ENCODE measurements at regions not wholly inside any gene's neighbourhood (a gene's known extent, or its start where the extent isn't known, plus 50 kb on each side); places are given as distances from the start of the nearest gene placed in this dataset.

- peak; percentile 8 to 39 for DNase-seq
These were observed 603.8 kb downstream of the TLE4 start for GRCh38 chr9:80175286-80176150.

DNA sequence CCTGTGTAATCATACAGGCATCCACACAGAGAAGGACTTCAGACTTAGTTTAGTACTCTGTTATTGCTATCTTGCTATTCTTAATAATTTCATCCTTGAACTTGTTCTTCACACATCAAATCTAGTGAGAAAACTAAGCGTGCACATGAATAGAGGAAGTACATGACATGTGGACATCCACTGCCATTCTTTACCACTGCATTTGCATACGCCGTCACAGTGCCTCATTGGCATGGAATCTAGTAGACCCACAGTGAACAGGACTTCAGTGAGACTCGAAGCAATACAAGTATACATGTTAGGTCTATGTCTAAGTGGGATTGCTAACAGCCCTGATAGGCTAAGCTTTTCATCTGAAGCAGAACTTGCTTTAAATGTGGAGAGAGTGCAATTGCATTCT is 592.1 kb downstream of the TLE4 start:
- DNase-seq: no peak

- DNase-seq: no peak
These were observed 586.9 kb downstream of the TLE4 start for GRCh38 chr9:80158554-80159170.

DNA sequence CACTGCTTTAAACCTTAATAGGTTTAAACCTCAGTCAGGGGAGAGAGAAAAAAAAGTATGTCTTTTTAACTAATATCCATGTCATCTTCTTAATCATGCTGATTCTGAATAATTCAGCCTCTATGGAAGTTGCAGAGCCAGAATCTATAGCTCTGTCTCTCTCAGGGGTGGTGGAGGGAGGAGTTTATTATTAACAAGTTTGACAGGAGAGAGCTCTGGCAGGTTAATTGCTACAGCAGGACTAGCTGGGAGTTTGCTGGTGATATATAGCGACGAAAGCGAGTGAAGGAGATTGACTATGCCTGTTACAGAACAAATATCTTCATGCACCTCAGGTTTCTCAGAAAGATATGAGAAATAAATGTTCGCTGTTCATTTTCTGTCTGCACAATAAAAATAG is 586.4 kb downstream of the TLE4 start:
- DNase-seq: no peak

GRCh38 chr9:80157561-80157983 is 585.8 kb downstream of the TLE4 start:
- DNase-seq: no peak

DNA sequence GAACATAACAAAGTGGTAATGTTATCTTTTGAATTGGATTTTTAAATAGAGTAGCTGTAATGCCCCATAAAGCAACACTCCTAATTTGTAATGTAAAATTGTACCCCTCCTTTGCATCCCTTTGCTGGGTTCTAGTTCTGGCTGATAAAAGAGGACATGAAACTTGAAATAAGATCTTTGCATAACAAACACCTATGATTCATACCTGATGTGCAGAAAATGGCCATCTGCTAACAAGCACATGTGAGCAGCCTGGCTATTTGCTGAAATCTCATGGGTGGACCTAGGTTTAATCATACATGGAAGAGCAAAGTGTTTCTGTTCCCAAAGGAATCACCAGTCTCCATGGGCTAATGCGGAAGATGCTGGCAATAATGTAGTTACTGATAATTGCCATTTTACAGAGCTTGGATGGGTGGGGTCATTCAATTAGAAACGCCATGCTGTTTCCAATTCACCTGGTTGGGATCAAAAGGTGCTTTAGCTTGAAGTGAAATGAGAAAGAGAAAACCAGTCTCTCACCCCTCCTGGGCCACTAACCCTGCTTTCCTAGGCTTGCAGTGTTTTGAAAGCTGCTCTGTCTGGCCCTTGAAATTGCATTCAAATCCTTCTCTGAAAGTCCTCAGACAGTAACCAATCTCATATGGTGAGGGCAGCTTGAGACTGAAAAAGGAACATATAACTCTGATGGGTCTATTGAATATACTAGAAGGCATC is 585.1 kb downstream of the TLE4 start:
- no peak for DNase-seq

DNA sequence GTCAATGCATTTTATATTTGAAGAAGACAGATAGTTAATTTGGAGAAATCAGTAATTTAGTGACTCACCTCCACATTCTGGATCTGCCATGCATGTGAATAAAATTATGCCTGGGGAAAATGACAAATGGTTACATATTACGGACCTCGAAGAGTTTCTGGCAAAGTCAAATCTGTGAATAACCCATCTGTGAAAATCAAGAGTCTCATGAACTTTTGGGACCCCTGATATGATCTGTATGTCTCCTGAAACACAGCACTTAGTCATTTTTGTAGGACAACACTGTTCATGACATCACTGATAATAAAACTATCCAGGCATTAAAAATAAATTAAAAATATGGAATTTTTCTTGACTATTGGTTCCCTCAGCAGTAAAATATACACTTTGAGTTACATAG is 584.5 kb downstream of the TLE4 start:
- DNase-seq: no peak

DNA sequence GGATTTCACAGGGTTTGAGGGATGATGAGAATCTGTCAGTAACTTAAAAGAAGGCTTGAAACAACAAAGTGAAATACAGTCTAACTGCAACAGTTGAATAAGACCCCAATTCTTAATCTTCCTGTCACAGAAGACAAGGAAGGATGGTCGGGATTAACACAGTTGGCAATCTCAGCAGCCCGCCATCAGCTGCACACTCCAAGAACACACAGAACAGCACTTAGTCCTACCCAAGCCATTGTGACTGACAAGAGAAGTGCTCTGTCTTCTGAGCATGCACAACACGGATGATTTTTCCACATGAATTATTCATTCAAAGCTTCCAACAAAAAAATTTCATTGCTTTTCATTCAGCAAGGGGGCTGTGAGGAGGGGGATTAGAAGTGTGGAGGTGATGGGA is 576.1 kb downstream of the TLE4 start:
- no peak for DNase-seq

- DNase-seq: no peak
These were observed 574.7 kb downstream of the TLE4 start for GRCh38 chr9:80146466-80146865.

DNA sequence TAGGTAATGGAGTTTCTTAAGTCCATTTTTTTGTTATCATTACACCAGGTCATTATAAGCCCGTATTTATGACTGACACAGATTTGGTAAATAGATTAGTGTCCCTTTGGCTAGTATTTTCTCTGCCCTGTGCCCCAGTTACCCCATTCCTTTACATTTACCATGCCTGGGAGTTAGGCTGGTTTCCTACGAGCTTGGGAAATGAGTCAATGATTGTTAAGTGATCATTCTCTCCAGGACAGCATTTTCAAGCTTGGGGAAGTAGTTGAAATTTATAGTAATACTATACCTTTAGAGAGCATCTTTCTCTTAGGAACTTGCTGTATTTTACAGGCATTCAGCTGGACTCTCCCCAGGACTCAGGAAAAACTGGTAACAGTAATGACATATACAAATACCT is 573.1 kb downstream of the TLE4 start:
- no peak for DNase-seq

DNA sequence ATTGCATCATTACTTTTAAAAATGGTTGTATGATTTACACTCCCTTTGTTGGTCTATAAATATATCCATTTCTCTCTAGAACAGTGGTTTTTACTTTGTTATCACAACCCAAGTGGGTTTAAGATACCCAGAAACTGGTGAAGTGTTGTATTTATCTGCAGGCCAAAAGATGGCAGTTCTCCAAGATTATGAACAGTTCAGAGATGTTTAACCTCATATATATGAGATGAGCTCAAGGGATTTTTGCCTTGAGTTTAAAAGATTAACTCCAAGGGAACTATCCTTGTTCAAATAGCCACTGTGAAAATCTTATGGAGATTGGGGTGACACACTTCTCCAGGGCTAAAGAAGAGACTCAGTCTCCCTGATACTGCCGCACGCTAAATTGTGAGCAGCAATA is 572.6 kb downstream of the TLE4 start:
- DNase-seq: no peak

DNA sequence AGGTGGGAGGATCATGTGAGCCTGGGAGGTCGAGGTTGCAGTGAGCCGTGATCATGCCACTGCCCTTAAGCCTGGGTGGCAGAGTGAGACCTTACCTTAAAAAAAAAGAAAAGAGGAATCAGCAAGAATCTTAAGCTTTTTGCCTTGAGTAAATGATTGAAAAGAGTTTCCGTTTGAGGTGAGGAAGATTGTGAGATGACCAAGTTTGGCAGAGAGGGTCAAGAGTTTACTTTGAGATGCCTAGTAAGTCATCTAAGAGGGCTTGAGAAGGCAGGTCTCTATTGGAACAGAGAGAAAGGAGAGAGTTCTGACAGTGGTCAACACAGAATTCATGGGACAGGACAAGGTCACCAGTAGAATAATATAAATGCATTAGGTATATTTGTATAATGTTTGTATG is 572.1 kb downstream of the TLE4 start:
- DNase-seq: no peak

GRCh38 chr9:80134487-80134886 is 562.7 kb downstream of the TLE4 start:
- no peak for DNase-seq

- no peak for DNase-seq
These were observed 559.9 kb downstream of the TLE4 start for GRCh38 chr9:80131627-80132026.

DNA sequence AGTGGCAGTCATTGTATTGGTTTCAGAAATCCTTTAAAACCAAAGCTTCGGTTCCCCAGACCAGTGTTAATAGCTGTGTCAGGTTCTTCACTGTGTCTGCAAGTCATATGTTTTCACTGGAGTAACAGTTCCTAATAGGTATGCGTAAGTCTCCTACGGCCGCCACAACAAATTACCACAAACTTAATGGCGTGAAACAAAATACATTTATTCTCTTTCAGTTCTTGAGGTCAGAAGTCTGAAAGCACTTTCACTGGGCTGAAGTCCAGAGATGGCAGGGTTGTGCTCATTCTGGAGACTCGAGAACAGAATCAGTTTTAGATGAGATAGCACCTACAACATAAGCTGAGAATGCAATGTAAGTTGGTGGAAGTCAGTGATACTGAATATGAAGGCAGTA is 556.2 kb downstream of the TLE4 start:
- DNase-seq: no peak

DNA sequence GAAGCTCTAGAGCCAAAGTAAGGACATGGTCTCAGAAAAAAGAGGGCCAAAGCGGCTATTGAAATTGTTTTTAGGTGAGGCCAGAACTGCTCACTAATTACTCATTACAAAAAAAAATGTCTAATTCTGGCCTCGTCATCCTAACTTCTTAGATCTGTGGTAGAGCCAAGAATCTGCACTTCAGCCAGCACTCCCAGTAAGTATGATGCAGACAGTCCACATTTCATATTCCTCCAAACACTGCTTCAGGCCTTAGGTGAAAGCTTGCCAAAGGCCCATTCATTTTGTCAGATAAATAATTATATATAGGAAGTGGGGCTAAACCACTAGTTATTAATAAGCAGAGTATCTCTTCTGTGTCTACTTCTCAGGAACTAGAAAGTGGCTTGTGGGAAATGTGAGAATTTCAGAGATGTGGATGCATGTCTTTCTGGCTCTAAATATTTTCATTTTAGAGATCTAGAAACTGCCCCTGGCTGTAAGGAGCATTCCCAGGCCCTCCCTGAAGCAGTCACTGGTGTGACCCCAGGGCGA is 554.0 kb downstream of the TLE4 start:
- no peak for DNase-seq

DNA sequence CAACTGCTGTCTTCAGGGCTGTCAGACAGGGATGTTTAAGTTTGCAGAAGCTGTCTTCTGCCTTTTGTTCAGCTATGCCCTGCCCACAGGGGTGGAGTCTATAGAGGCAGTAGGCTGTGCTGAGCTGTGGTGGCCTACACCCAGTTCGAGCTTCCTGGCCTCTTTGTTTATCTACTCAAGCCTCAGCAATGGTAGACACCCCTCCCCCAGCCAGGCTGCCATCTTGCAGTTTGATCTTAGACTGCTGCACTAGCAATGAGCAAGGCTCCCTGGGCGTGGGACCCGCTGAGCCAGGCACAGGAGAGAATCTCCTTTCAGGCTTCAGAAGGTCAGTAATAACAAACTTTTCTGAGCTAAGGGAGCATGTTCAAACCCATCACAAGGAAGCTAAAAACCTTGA is 545.3 kb downstream of the TLE4 start:
- no peak for DNase-seq

- no peak for DNase-seq
These were observed 542.5 kb downstream of the TLE4 start for GRCh38 chr9:80114241-80114640.

DNA sequence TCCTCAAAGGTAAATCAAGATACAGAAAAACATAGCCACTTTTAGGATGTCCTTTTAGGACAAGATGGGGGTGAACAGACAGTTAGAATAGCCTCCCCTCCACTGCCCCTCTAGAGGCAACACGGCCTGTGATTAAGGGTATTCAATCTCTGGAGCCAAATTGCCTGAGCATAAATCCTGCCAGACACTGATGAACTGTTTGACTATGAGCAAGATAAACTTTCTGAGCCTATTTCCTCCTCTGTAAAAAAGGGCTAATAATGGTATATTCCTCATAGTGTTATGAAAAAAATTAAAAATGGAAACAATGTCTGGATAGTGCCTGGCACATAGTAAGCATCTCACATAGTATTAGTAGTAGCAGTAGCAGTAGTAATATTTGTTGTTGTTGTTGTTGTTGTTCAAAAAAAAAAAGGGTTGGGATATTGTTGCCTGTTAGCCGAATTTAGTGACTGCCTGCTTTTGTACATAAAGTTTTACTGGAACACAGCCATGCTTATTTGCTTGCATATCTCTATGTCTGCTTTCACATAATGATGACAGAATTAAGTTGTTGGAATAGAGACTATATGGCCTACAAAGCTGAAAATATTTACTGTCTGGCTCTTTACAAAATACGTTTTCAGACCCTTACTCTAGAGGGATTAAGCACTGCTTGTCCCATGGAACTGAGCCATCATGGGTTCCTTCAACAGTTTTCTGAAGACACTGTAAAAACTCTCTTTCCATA is 536.3 kb downstream of the TLE4 start:
- DNase-seq: no peak

DNA sequence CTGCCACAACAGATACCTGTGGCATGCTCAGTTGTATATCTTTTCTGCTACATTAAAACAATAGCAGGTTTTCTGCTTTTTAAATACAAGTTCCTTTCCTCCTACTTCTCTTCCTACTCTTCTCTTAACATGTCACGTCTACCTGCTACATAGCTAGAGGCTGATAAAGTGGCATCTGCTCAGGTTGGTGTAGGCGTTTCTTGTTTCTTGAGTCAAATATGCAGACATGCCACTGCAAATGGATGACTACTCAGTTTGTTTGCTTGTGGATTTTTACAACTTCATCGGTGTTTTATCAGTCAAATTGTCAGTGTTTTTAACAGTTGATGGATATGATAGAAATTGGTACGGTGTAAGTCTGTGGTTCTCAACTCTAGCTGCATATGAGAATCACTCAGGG is 525.7 kb downstream of the TLE4 start:
- no peak for DNase-seq

GRCh38 chr9:80094176-80094771 is 522.5 kb downstream of the TLE4 start:
- no peak for DNase-seq

- DNase-seq: no peak
These were observed 521.9 kb downstream of the TLE4 start for GRCh38 chr9:80093695-80094094.
